A673 (cell line): ENCODE measurements at regions not wholly inside any gene's neighbourhood (a gene's known extent, or its start where the extent isn't known, plus 50 kb on each side); places are given as distances from the start of the nearest gene placed in this dataset.

ENCODE experiments used
- BruUV-seq: library from RNA; stranded (reverse); fragments of 400-500 nt; replicated peaks from 2 replicates; lab custom pipeline; 2021; lab: Mats Ljungman, UMichigan
- CTCF ChIA-PET: fragments of 300-600 bp; sonication (Branson Sonifier 250); formaldehyde crosslinking; loops from one replicate; lab custom pipeline; 2022; ENCODE audit warnings: antibody characterized with exemption; lab: Charles Lee
- POLR2A ChIA-PET: fragments of 300-600 bp; sonication (Branson Sonifier 250); formaldehyde crosslinking; loops from one replicate; lab custom pipeline; 2022; ENCODE audit warnings: antibody characterized with exemption; ENCODE audit not compliant: low non-redundant PET; lab: Charles Lee
- DNase-seq: peaks from one replicate; pipeline ENCODE4 v3.0.0-alpha.2; 2015; ENCODE audit warnings: low spot score
- H3K27ac ChIP-seq: fragments of 200-600 bp; sonication (generic); 2 replicates; pipeline ENCODE4 v1.5.1; 2016; ENCODE audit warnings: mixed run types, low read depth, mild to moderate bottlenecking, mixed read lengths, antibody characterized with exemption, low read length; ENCODE audit not compliant: poor library complexity, severe bottlenecking
- H3K27me3 ChIP-seq: fragments of 200-600 bp; sonication (generic); replicated peaks from 2 replicates; pipeline ENCODE4 v1.6.1; 2017; ENCODE audit warnings: mixed run types, low read depth, mild to moderate bottlenecking, mixed read lengths, antibody characterized with exemption, low read length; ENCODE audit not compliant: insufficient read depth, poor library complexity
- H3K36me3 ChIP-seq: fragments of 200-600 bp; sonication (generic); 2 replicates; pipeline ENCODE4 v1.6.1; 2016; ENCODE audit warnings: mixed run types, mild to moderate bottlenecking, mixed read lengths, antibody characterized with exemption, low read length; ENCODE audit not compliant: insufficient read depth, poor library complexity, severe bottlenecking
- H3K4me1 ChIP-seq: fragments of 200-600 bp; sonication (generic); 2 replicates; pipeline ENCODE4 v1.6.1; 2017; ENCODE audit warnings: mixed run types, mild to moderate bottlenecking, mixed read lengths, antibody characterized with exemption, low read length; ENCODE audit not compliant: insufficient read depth, poor library complexity, severe bottlenecking
- H3K4me3 ChIP-seq: fragments of 200-600 bp; sonication (generic); 2 replicates; pipeline ENCODE4 v1.5.1; 2016; ENCODE audit warnings: low read depth, mixed run types, mild to moderate bottlenecking, mixed read lengths, low read length; ENCODE audit not compliant: poor library complexity, severe bottlenecking
- H3K9me3 ChIP-seq: fragments of 200-600 bp; sonication (generic); 2 replicates; pipeline ENCODE4 v1.6.1; 2016; ENCODE audit warnings: mixed run types, low read depth, mild to moderate bottlenecking, mixed read lengths, antibody characterized with exemption, low read length; ENCODE audit not compliant: poor library complexity, severe bottlenecking
- EZH2 ChIP-seq: fragments of 200-600 bp; sonication (generic); IDR thresholded peaks from 2 replicates; pipeline ENCODE4 v1.6.1; 2017; ENCODE audit warnings: borderline replicate concordance, low read depth, mild to moderate bottlenecking, mixed read lengths, antibody characterized with exemption, low read length; ENCODE audit not compliant: poor library complexity, severe bottlenecking
- intact Hi-C: fragments of 100-400 bp; cut with micrococcal nuclease; formaldehyde crosslinking; loops from one replicate; pipeline ENCODE4 v1.10.0; 2022; ENCODE audit not compliant: unreplicated experiment
- TF ChIP-seq, protein P1 (sequence below): fragments of 300-800, 200-600 bp; sonication (generic); conservative IDR thresholded peaks from 2 replicates; pipeline ENCODE4 v1.5.1; 2017; ENCODE audit warnings: low read depth, mild to moderate bottlenecking, antibody characterized with exemption, low read length, moderate library complexity, mixed read lengths

GRCh38 chr10:8835453-8836167 lies 781.1 kb downstream of the GATA3 start:
- no peak for TF ChIP-seq EZH2
- TF ChIP-seq, protein P1, sequence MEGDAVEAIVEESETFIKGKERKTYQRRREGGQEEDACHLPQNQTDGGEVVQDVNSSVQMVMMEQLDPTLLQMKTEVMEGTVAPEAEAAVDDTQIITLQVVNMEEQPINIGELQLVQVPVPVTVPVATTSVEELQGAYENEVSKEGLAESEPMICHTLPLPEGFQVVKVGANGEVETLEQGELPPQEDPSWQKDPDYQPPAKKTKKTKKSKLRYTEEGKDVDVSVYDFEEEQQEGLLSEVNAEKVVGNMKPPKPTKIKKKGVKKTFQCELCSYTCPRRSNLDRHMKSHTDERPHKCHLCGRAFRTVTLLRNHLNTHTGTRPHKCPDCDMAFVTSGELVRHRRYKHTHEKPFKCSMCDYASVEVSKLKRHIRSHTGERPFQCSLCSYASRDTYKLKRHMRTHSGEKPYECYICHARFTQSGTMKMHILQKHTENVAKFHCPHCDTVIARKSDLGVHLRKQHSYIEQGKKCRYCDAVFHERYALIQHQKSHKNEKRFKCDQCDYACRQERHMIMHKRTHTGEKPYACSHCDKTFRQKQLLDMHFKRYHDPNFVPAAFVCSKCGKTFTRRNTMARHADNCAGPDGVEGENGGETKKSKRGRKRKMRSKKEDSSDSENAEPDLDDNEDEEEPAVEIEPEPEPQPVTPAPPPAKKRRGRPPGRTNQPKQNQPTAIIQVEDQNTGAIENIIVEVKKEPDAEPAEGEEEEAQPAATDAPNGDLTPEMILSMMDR: no peak
- DNase-seq: no peak
- intact Hi-C loops: no loop called here
- no peaks in the 10 kb centered on the region for H3K9me3 ChIP-seq
- POLR2A ChIA-PET: no interaction called here
- BruUV-seq: no TSS peak
- no peaks in the 10 kb centered on the region for H3K27me3 ChIP-seq
- no peak overlapping the region for H3K4me3 ChIP-seq
- CTCF ChIA-PET: no interaction called here
- H3K36me3 ChIP-seq: no peaks in the 10 kb centered on the region
- no peak overlapping the region for H3K27ac ChIP-seq
- H3K4me1 ChIP-seq: no peaks in the 10 kb centered on the region

DNA sequence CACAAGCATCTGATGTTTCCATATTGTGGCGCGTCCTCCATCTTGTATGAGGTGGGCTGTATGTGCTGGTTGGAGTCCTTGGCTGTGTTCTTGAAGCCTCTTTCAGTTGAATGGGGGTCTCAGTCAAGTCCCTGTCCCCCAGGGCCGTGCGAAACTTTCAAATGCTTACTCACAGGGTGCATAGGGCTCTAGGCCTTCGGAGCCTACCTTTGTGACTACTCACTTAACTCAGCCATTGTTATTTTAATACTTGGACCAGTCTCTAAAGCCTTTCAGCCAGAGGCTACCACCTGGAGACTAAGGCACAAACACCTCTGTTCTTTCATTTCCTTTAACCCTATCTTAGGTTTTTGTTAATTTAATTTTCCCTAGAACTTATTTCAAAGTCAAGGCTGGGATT lies 785.9 kb downstream of the GATA3 start:
- ChIA-PET POLR2A (no interaction called here), CTCF (no interaction called here)
- BruUV-seq: no TSS peak
- Histone ChIP-seq H3K4me3 (no peak overlapping the region), H3K27me3 (no peaks in the 10 kb centered on the region), H3K27ac (no peak overlapping the region), H3K36me3 (no peaks in the 10 kb centered on the region), H3K4me1 (no peaks in the 10 kb centered on the region), H3K9me3 (peaks cover 5% of the 10 kb centered on the region)
- DNase-seq: no peak
- TF ChIP-seq, protein P1: no peak
- no peak for TF ChIP-seq EZH2
- intact Hi-C loops: no loop called here

DNA sequence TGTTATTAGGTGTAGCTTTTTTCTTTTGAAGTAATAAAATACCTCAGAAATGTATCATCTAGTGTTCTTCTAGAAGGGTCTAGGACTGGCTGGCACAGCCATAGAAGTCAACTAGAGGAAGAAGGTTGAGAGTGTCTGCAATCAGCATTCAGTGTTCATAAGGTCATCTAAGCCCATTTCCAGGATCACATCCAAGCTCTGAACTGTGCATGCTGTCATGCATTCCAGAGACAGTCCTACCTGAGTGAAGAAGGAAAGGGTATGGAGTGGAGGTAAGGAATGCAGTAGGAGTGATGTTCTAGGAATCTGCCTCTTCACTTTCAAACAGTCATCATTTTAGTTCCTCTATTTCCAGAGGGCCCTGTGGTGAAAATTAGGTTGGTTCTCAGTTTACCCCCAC lies 789.7 kb downstream of the GATA3 start:
- Histone ChIP-seq H3K36me3 (no peaks in the 10 kb centered on the region), H3K9me3 (peaks cover 5% of the 10 kb centered on the region), H3K27ac (no peak overlapping the region), H3K4me3 (no peak overlapping the region), H3K27me3 (no peaks in the 10 kb centered on the region), H3K4me1 (no peaks in the 10 kb centered on the region)
- TF ChIP-seq, protein P1: no peak
- no peak for TF ChIP-seq EZH2
- ChIA-PET POLR2A (no interaction called here), CTCF (no interaction called here)
- DNase-seq: no peak
- intact Hi-C loops: no loop called here
- BruUV-seq: no TSS peak
